Middle frontal gyrus (tissue), 1 donor: ENCODE measurements at regions not wholly inside any gene's neighbourhood (a gene's known extent, or its start where the extent isn't known, plus 50 kb on each side); places are given as distances from the start of the nearest gene placed in this dataset.

Source experiments
- DNase-seq: peaks from one replicate; pipeline ENCODE4 v3.0.0-alpha.2; 2015; ENCODE audit warnings: low spot score; ENCODE audit errors: extremely low spot score

GRCh38 chr12:130258863-130259262, 78.8 kb upstream of the PIWIL1 start:
- DNase-seq = no peak

GRCh38 chr12:130263025-130263424, 74.7 kb upstream of the PIWIL1 start:
- DNase-seq = no peak

- no peak for DNase-seq
These were observed 73.7 kb upstream of the PIWIL1 start for GRCh38 chr12:130263996-130264395.

- DNase-seq = no peak
These were observed 70.9 kb upstream of the PIWIL1 start for GRCh38 chr12:130266751-130267150.

- no peak for DNase-seq
These were observed 57.5 kb upstream of the PIWIL1 start for GRCh38 chr12:130280231-130280630.

- no peak for DNase-seq
These were observed 56.9 kb upstream of the PIWIL1 start for GRCh38 chr12:130280742-130281141.

GRCh38 chr12:130281153-130281799, 56.4 kb upstream of the PIWIL1 start:
- DNase-seq = no peak

GRCh38 chr12:130286041-130286440, 51.6 kb upstream of the PIWIL1 start:
- DNase-seq = no peak

GRCh38 chr12:130286741-130287440, 50.8 kb upstream of the PIWIL1 start:
- no peak for DNase-seq
